ENCODE measurements at regions not wholly inside any gene's neighbourhood (a gene's known extent, or its start where the extent isn't known, plus 50 kb on each side); places are given as distances from the start of the nearest gene placed in this dataset.

DNA sequence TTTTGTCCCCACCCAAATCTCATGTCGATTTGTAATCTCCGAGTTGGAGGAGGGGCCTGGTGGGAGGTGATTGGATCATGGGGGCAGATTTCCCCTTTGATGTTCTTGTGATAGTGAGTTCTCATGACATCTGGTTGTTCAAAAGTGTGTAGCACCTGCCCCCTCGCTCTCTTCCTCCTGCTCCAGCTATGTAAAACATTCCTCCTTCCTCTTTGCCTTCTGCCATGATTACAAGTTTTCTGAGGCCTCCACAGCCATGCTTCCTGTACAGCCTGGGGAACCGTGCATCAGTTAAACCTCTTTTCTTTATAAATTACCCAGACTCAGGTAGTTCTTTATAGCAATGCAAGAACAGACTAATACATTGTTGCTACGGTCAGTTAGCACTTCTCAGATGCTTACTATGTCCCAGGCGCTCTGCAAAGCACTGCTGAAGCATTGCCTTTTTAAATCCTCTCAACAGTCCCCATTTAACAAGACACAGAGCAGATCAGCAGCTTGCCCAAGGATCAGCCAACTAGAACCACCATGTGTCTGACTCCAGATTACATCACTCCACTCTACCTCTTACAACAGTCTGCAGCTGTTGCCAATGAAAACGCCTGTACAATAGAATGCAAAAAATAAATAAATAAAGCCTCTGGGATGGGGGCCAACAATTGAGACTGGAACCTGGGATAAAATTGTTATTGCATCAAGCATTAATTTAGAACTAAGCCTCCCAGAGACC is 52.4 kb upstream of the USP1 start:
- TF ChIP-seq, protein P1, sequence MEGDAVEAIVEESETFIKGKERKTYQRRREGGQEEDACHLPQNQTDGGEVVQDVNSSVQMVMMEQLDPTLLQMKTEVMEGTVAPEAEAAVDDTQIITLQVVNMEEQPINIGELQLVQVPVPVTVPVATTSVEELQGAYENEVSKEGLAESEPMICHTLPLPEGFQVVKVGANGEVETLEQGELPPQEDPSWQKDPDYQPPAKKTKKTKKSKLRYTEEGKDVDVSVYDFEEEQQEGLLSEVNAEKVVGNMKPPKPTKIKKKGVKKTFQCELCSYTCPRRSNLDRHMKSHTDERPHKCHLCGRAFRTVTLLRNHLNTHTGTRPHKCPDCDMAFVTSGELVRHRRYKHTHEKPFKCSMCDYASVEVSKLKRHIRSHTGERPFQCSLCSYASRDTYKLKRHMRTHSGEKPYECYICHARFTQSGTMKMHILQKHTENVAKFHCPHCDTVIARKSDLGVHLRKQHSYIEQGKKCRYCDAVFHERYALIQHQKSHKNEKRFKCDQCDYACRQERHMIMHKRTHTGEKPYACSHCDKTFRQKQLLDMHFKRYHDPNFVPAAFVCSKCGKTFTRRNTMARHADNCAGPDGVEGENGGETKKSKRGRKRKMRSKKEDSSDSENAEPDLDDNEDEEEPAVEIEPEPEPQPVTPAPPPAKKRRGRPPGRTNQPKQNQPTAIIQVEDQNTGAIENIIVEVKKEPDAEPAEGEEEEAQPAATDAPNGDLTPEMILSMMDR (IDR thresholded peaks at IDR 0.05; ENCODE audit: insufficient read depth, missing control alignments): no peak
- FAIRE-seq: peak; percentile 16
- DNase-seq (ENCODE audit: insufficient read length, low spot score): no peak

DNA sequence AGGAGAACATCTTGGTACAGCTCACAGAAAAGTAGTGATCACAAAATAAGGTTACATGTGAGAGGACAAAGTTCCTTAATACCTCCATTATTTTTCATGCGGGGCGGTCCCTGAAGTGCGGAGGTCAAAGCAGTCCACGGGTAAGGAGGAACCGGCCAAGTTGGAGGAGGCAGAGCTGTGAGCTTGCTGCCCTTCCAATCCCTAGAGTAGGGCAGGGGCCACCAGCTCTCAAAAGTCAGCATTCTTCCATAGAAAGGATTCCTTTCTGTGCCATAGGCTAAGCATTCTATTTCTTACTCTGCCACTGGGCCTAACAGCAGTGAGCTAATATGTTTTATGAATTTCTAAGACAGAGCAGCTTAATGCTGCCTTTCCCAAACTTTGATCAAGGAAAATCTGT is 50.9 kb upstream of the USP1 start:
- DNase-seq (ENCODE audit: insufficient read length, low spot score): no peak
- no peak for FAIRE-seq
- TF ChIP-seq, protein P1 (IDR thresholded peaks at IDR 0.05; ENCODE audit: insufficient read depth, missing control alignments): no peak

DNA sequence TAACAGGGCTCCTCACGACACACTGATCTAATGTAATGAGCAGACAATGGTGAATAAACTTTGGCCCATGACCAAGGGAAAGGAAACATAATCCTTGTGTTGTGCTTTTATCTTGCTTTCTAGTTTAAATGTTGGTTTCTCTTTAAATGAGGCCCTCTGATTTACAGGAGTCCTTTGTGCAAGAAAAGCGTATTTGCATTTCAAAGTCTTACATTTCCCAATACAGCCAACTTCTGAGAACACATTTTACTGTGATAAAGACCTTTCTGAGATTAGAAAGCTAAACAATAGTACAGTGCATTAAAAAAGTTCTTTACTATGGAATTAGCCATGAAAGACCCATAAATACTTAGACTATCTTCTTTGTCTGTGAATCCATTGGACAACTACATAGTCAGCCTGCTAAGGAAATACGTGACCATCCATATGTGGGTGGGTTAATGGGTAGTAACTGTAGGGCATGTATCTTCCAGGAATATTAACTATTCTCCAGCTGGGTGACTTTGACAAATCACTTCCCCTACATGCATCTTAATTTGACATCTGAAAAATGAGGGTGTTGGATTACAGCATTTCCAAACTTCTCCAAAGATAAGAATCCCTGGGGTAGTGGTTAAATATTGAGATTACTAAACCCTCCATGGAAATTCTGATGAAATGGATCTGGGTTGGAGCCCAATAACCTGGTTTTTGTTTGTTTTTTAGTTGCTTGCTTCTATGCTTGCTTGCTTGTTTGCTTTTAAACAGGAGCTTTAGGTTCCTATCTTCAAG is 50.3 kb upstream of the USP1 start:
- TF ChIP-seq, protein P1 (IDR thresholded peaks at IDR 0.05; ENCODE audit: insufficient read depth, missing control alignments): no peak
- DNase-seq (ENCODE audit: insufficient read length, low spot score): no peak
- no peak for FAIRE-seq

Data from D721Med (cell line).